ENCODE measurements at regions not wholly inside any gene's neighbourhood (a gene's known extent, or its start where the extent isn't known, plus 50 kb on each side); places are given as distances from the start of the nearest gene placed in this dataset.

GRCh38 chr10:6962576-6962975 is 382.5 kb upstream of the PRKCQ start:
- Histone ChIP-seq H3K4me2 (ENCODE audit: insufficient read depth, low read length) (no peak overlapping the region), H3K9me3 (replicated peaks; ENCODE audit: control insufficient read depth, insufficient read depth, low read depth, low read length) (no peaks in the 10 kb centered on the region), H2AFZ (ENCODE audit: low read depth, low read length) (no peak overlapping the region), H4K20me1 (replicated peaks; ENCODE audit: control insufficient read depth, insufficient read depth, low read length) (no peaks in the 10 kb centered on the region), H3K4me1 (replicated peaks in 1 of 2; ENCODE audit: control insufficient read depth in 2 of 2, insufficient read depth in 2 of 2, low read length in 2 of 2) (0 out of 5 replicates have a peak, but pooled peaks cover 0 to 4% of the 10 kb centered on the region in 2 experiments), H3K4me3 (no peak overlapping the region), H3K27ac (ENCODE audit: extremely low read depth, low read depth, low read length) (no peak overlapping the region), H3K9me1 (ENCODE audit: control insufficient read depth, insufficient read depth, low read length) (no peaks in the 10 kb centered on the region), H3K79me2 (ENCODE audit: control insufficient read depth, insufficient read depth, low read length) (no peaks in the 10 kb centered on the region), H3K36me3 (ENCODE audit: control insufficient read depth, insufficient read depth, low read length) (no peaks in the 10 kb centered on the region), H3K27me3 (ENCODE audit: control insufficient read depth in 2 of 2, insufficient read depth in 2 of 2, low read length in 2 of 2) (no peaks in the 10 kb centered on the region), H3K9ac (ENCODE audit: insufficient read depth in 1 of 2, low read depth in 2 of 2, low read length in 2 of 2) (no peak overlapping the region)
- ChIA-PET POLR2A (interaction anchor here (1.6 kb wide), 1 partner anchor 28 kb away, joined by 4 read pairs; no protein-coding TSS in a partner anchor), CTCF (ENCODE audit: low intra/inter-chr PET ratio) (no interaction called here)
- FAIRE-seq, result no peak
- in situ Hi-C loops (cut with MboI), result no loop called here
- WGBS (ENCODE audit: insufficient coverage, low coverage, missing lambda C conversion rate), result 35% methylated on average over 6 of the region's 6 CpGs
- no TSS peak for BruUV-seq (replicated peaks)
- no peak for DNase-seq (ENCODE audit: extremely low read depth in 1 of 4, low spot score in 3 of 4)
- ATAC-seq, result no peak
- TF ChIP-seq FOXJ3 (CRISPR knock-in tag; IDR thresholded peaks at IDR 0.05) (no peak), U2AF1 (optimal IDR thresholded peaks at IDR 0.05; ENCODE audit: low read depth, low read length) (no peak), PTTG1 (tag; IDR thresholded peaks at IDR 0.05; ENCODE audit: low read depth) (no peak), DDX20 (tag; IDR thresholded peaks at IDR 0.05; ENCODE audit: low read depth) (no peak), COPS2 (conservative IDR thresholded peaks at IDR 0.05) (no peak)
- intact Hi-C loops (cut with micrococcal nuclease), result no loop called here

- FAIRE-seq, result no peak
- POLR2A ChIA-PET, result no interaction called here
Observed at GRCh38 chr10:6958711-6959110, 378.6 kb upstream of the PRKCQ start.

More at GRCh38 chr10:6958711-6959110, 378.6 kb upstream of the PRKCQ start:
- H3K36me3 ChIP-seq (ENCODE audit: control insufficient read depth, insufficient read depth, low read length), result no peaks in the 10 kb centered on the region
- CTCF ChIA-PET (ENCODE audit: low intra/inter-chr PET ratio), result no interaction called here
- H3K4me2 ChIP-seq (ENCODE audit: insufficient read depth, low read length), result no peak overlapping the region
- intact Hi-C loops (cut with micrococcal nuclease), result no loop called here
- H4K20me1 ChIP-seq (replicated peaks; ENCODE audit: control insufficient read depth, insufficient read depth, low read length), result no peaks in the 10 kb centered on the region
- no peak overlapping the region for H3K27ac ChIP-seq (ENCODE audit: extremely low read depth, low read depth, low read length)
- H3K4me3 ChIP-seq, result no peak overlapping the region
- TF ChIP-seq ZBTB43 (CRISPR knock-in tag; IDR thresholded peaks at IDR 0.05) (no peak), ZNF217 (CRISPR knock-in tag; IDR thresholded peaks at IDR 0.05) (no peak), ZNF174 (CRISPR knock-in tag; IDR thresholded peaks at IDR 0.05) (no peak), NFIC (IDR thresholded peaks at IDR 0.05) (no peak), CSDE1 (IDR thresholded peaks at IDR 0.05) (no peak), CTBP1 (IDR thresholded peaks at IDR 0.05; ENCODE audit: borderline replicate concordance) (no peak), NCOA1 (IDR thresholded peaks at IDR 0.05; ENCODE audit: low read depth) (no peak), DDX20 (tag; IDR thresholded peaks at IDR 0.05; ENCODE audit: low read depth) (no peak), ZNF512 (tag; IDR thresholded peaks at IDR 0.05) (no peak), TCFL5 (CRISPR knock-in tag; conservative IDR thresholded peaks at IDR 0.05) (no peak), ZNF41 (CRISPR knock-in tag; conservative IDR thresholded peaks at IDR 0.05) (no peak), POLR2G (IDR thresholded peaks at IDR 0.05; ENCODE audit: low read depth, low read length) (no peak)
- BruUV-seq (replicated peaks), result no TSS peak
- 20% methylated on average over 1 of the region's 1 CpG for WGBS (ENCODE audit: insufficient coverage, low coverage, missing lambda C conversion rate)
- no peak overlapping the region for H2AFZ ChIP-seq (ENCODE audit: low read depth, low read length)
- in situ Hi-C loops (cut with MboI), result no loop called here
- no peak for ATAC-seq
- H3K27me3 ChIP-seq (ENCODE audit: control insufficient read depth in 2 of 2, insufficient read depth in 2 of 2, low read length in 2 of 2), result no peaks in the 10 kb centered on the region
- H3K9me3 ChIP-seq (replicated peaks; ENCODE audit: control insufficient read depth, insufficient read depth, low read depth, low read length), result no peaks in the 10 kb centered on the region
- DNase-seq (ENCODE audit: extremely low read depth in 1 of 4, low spot score in 3 of 4), result no peak
- no peaks in the 10 kb centered on the region for H3K9me1 ChIP-seq (ENCODE audit: control insufficient read depth, insufficient read depth, low read length)
- peaks cover 0 to 4% of the 10 kb centered on the region in 2 experiments; a peak in 1 of 5 replicates for H3K4me1 ChIP-seq (replicated peaks in 1 of 2; ENCODE audit: control insufficient read depth in 2 of 2, insufficient read depth in 2 of 2, low read length in 2 of 2)
- no peak overlapping the region for H3K9ac ChIP-seq (ENCODE audit: insufficient read depth in 1 of 2, low read depth in 2 of 2, low read length in 2 of 2)
- no peaks in the 10 kb centered on the region for H3K79me2 ChIP-seq (ENCODE audit: control insufficient read depth, insufficient read depth, low read length)
